Progenitor cell of endocrine pancreas (in vitro differentiated cells): ENCODE measurements at regions not wholly inside any gene's neighbourhood (a gene's known extent, or its start where the extent isn't known, plus 50 kb on each side); places are given as distances from the start of the nearest gene placed in this dataset.

Source experiments
- DNase-seq: peaks from one replicate; pipeline ENCODE4 v3.0.0; 2021; ENCODE audit warnings: low spot score; ENCODE audit not compliant: unreplicated experiment
- H3K27ac Mint-ChIP-seq: 2 replicates; pipeline ENCODE4 v1.8.0; 2021; ENCODE audit warnings: mild to moderate bottlenecking, moderate library complexity, mixed read lengths
- H3K27me3 Mint-ChIP-seq: 2 replicates; pipeline ENCODE4 v1.8.0; 2021; ENCODE audit warnings: mixed read lengths
- H3K36me3 Mint-ChIP-seq: 2 replicates; pipeline ENCODE4 v1.8.0; 2022; ENCODE audit warnings: mixed read lengths; ENCODE audit not compliant: insufficient read depth
- H3K4me1 Mint-ChIP-seq: 2 replicates; pipeline ENCODE4 v1.8.0; 2021; ENCODE audit warnings: low read depth, mixed read lengths
- H3K4me3 Mint-ChIP-seq: 2 replicates; pipeline ENCODE4 v1.8.0; 2021; ENCODE audit warnings: low read depth, mild to moderate bottlenecking, moderate library complexity, mixed read lengths
- H3K9me3 Mint-ChIP-seq: 2 replicates; pipeline ENCODE4 v1.8.0; 2021; ENCODE audit warnings: low read depth, mixed read lengths
- TF ChIP-seq, protein P1 (sequence below): fragments of 200-600 bp; sonication (generic); IDR thresholded peaks from one replicate; pipeline ENCODE4 v1.5.0; 2021; ENCODE audit warnings: antibody characterized with exemption, mild to moderate bottlenecking; ENCODE audit not compliant: unreplicated experiment

DNA sequence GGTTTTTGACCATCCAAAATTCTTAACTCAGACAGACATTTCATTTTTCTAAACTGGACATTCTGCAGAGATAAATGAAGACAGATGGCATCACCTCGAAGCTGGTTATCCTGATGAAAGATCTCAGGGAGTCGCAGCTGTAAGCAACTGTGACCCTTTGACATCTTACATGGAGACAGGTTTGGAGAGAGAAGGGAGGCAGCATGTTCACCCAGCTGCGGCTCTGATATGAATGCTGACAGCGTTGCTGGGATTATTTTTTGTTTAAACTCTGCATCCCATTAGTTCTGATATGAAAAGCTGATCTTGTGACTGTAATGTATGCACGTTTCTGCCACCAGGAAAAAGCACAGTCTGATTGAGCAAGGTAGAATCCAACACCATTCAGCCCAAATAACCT lies 89.4 kb downstream of the C6orf118 start:
- TF ChIP-seq, protein P1, sequence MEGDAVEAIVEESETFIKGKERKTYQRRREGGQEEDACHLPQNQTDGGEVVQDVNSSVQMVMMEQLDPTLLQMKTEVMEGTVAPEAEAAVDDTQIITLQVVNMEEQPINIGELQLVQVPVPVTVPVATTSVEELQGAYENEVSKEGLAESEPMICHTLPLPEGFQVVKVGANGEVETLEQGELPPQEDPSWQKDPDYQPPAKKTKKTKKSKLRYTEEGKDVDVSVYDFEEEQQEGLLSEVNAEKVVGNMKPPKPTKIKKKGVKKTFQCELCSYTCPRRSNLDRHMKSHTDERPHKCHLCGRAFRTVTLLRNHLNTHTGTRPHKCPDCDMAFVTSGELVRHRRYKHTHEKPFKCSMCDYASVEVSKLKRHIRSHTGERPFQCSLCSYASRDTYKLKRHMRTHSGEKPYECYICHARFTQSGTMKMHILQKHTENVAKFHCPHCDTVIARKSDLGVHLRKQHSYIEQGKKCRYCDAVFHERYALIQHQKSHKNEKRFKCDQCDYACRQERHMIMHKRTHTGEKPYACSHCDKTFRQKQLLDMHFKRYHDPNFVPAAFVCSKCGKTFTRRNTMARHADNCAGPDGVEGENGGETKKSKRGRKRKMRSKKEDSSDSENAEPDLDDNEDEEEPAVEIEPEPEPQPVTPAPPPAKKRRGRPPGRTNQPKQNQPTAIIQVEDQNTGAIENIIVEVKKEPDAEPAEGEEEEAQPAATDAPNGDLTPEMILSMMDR = no peak
- Mint-ChIP-seq H3K36me3 (no peaks in the 10 kb centered on the region), H3K4me3 (no peak overlapping the region), H3K9me3 (peaks cover 1% of the 10 kb centered on the region), H3K27me3 (no peaks in the 10 kb centered on the region), H3K4me1 (peaks cover 14% of the 10 kb centered on the region), H3K27ac (no peak overlapping the region)
- no peak for DNase-seq

DNA sequence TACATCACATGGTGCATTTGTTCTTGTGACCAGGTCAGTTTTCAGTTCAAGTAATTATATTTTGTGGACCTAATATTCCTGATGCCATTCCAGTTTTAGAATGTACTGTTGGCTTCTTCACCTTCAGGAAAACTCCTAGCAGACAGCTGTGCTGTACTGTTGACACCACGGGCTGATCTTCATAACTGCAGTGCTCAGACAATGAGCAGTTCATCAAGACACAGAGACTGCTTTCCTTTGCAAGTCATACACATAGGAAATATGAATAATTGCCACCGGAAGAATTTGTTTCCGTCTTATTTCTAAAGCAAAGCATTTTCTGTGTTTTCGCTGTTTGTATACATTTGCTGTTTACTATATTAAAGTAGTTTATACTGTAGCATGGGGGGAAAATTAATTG lies 89.8 kb downstream of the C6orf118 start:
- TF ChIP-seq, protein P1 = no peak
- Mint-ChIP-seq H3K4me1 (peaks cover 14% of the 10 kb centered on the region), H3K27ac (no peak overlapping the region), H3K27me3 (no peaks in the 10 kb centered on the region), H3K9me3 (peaks cover 3% of the 10 kb centered on the region), H3K36me3 (no peaks in the 10 kb centered on the region), H3K4me3 (no peak overlapping the region)
- no peak for DNase-seq

DNA sequence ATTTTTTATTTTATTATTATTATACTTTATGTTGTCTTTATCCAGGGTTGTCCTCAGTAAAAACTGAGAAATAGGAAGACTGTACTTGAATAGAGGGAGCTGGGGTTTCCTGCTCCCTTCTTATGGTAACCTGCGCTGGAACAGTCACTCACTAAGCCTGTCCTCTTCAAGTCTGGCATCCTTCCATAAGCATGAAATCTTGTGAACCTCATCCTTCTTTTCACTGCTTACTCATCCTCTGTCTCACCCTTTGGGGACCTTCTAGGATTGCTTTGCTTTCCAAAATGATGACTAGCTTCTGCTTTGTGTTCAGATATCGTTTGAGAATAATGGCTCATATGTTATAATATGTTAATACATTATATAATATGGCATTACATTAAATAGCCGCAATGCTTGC lies 90.6 kb downstream of the C6orf118 start:
- Mint-ChIP-seq H3K4me1 (peaks cover 11% of the 10 kb centered on the region), H3K27ac (no peak overlapping the region), H3K36me3 (no peaks in the 10 kb centered on the region), H3K27me3 (no peaks in the 10 kb centered on the region), H3K4me3 (no peak overlapping the region), H3K9me3 (peaks cover 3% of the 10 kb centered on the region)
- TF ChIP-seq, protein P1 = no peak
- DNase-seq = no peak

DNA sequence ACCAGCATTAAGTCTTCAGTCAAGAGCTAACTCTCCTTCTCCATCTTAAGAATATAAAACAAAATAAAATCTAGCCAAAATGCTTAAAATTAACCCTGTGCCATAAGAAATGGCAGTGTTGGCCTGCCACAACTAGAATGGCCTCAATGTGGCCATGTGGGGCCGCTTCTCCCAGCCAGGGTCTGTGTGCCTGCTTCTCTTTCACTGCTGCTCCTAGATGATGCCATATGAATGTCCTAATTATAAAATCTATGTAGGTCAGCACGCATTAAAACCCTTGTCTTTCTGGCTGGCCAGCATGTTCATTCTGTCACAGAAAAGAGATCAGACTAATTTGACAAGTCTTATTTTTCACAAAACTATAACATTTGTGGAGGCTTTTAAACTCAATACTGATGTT lies 102.6 kb downstream of the C6orf118 start:
- Mint-ChIP-seq H3K4me1 (no peaks in the 10 kb centered on the region), H3K27ac (no peak overlapping the region), H3K36me3 (no peaks in the 10 kb centered on the region), H3K4me3 (no peak overlapping the region), H3K9me3 (peaks cover 2% of the 10 kb centered on the region), H3K27me3 (no peaks in the 10 kb centered on the region)
- DNase-seq = no peak
- TF ChIP-seq, protein P1 = no peak

DNA sequence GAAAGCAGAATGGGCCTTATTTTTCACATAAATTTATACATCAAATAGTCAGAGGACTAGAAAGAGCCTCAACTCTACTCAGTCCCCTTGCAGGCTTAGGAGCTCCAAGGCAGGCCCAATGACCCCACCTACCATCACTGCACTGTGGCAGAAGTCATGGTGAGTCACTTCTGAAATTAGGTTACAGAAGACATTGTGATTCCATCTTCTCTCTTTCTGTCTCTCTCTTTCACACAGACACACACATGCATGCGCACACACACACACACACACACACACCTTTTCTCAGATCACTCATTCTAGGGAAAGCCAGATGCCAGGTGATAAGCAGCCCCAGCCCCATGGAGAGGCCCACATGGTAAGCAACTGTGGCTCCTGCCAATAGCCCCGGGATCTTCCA lies 103.8 kb downstream of the C6orf118 start:
- TF ChIP-seq, protein P1 = no peak
- Mint-ChIP-seq H3K9me3 (peaks cover 12% of the 10 kb centered on the region), H3K27ac (no peak overlapping the region), H3K27me3 (no peaks in the 10 kb centered on the region), H3K4me1 (no peaks in the 10 kb centered on the region), H3K36me3 (no peaks in the 10 kb centered on the region), H3K4me3 (no peak overlapping the region)
- DNase-seq = no peak
